ENCODE measurements at regions not wholly inside any gene's neighbourhood (a gene's known extent, or its start where the extent isn't known, plus 50 kb on each side); places are given as distances from the start of the nearest gene placed in this dataset.

GRCh38 chr7:119983468-119983867 lies 289.5 kb upstream of the KCND2 start:
- Histone ChIP-seq H3K27me3 (no peaks in the 10 kb centered on the region), H3K36me3 (no peaks in the 10 kb centered on the region), H3K4me3 (ENCODE audit: low read depth in 1 of 2, low read length in 1 of 2) (no peak overlapping the region), H3K27ac (no peak overlapping the region), H3K4me1 (ENCODE audit: control insufficient read depth in 1 of 2, insufficient read depth in 1 of 2, low read depth in 1 of 2, low read length in 1 of 2) (no peaks in the 10 kb centered on the region), H3K9me3 (no peaks in the 10 kb centered on the region)
- TF ChIP-seq, protein P1, sequence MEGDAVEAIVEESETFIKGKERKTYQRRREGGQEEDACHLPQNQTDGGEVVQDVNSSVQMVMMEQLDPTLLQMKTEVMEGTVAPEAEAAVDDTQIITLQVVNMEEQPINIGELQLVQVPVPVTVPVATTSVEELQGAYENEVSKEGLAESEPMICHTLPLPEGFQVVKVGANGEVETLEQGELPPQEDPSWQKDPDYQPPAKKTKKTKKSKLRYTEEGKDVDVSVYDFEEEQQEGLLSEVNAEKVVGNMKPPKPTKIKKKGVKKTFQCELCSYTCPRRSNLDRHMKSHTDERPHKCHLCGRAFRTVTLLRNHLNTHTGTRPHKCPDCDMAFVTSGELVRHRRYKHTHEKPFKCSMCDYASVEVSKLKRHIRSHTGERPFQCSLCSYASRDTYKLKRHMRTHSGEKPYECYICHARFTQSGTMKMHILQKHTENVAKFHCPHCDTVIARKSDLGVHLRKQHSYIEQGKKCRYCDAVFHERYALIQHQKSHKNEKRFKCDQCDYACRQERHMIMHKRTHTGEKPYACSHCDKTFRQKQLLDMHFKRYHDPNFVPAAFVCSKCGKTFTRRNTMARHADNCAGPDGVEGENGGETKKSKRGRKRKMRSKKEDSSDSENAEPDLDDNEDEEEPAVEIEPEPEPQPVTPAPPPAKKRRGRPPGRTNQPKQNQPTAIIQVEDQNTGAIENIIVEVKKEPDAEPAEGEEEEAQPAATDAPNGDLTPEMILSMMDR (IDR thresholded peaks at IDR 0.05), result no peak

DNA sequence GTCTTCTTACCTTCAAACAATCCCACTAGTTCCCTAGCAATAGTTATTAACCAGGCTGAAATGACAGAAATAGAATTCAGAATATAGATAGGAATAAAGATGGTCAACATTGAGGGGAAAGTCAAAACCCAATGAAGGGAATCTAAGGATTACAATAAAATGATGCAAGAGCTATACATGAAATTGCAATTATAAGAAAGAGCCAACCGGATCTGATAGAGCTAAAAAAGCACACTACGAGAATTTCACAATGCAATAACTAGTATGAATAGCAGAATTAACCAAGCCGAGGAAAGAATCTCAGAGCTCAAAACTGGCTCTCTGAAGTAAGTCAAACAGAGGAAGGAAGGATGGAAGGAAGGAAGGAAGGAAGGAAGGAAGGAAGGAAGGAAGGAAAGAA lies 288.7 kb upstream of the KCND2 start:
- no peaks in the 10 kb centered on the region for H3K27me3 ChIP-seq
- no peaks in the 10 kb centered on the region for H3K9me3 ChIP-seq
- TF ChIP-seq, protein P1 (IDR thresholded peaks at IDR 0.05), result no peak

DNA sequence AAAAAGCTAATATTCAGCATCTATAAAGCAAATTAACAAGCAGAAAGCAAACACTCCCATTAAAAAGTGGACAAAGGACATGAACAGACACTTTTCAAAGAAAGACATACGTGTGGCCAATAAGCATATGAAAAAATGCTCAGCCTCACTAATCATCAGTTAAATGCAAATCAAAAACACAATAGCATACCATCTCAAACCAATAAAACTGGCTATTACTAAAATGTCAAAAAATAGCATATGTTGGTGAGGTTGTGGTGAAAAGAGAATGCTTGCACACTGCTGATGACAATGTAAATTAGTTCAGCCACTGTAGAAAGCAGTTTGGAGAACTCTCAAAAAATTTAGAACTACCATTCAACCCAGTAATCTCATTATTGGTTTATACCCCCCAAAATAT lies 284.6 kb upstream of the KCND2 start:
- H3K36me3 ChIP-seq, result no peaks in the 10 kb centered on the region
- no peaks in the 10 kb centered on the region for H3K27me3 ChIP-seq
- no peaks in the 10 kb centered on the region for H3K4me1 ChIP-seq (ENCODE audit: control insufficient read depth in 1 of 2, insufficient read depth in 1 of 2, low read depth in 1 of 2, low read length in 1 of 2)
- no peaks in the 10 kb centered on the region for H3K9me3 ChIP-seq
- H3K27ac ChIP-seq, result no peak overlapping the region
- TF ChIP-seq, protein P1 (IDR thresholded peaks at IDR 0.05), result no peak
- H3K4me3 ChIP-seq (ENCODE audit: low read depth in 1 of 2, low read length in 1 of 2), result no peak overlapping the region

More for the DNA sequence above, 288.7 kb upstream of the KCND2 start:
- no peak overlapping the region for H3K27ac ChIP-seq
- no peaks in the 10 kb centered on the region for H3K36me3 ChIP-seq
- no peaks in the 10 kb centered on the region for H3K4me1 ChIP-seq (ENCODE audit: control insufficient read depth in 1 of 2, insufficient read depth in 1 of 2, low read depth in 1 of 2, low read length in 1 of 2)
- no peak overlapping the region for H3K4me3 ChIP-seq (ENCODE audit: low read depth in 1 of 2, low read length in 1 of 2)

DNA sequence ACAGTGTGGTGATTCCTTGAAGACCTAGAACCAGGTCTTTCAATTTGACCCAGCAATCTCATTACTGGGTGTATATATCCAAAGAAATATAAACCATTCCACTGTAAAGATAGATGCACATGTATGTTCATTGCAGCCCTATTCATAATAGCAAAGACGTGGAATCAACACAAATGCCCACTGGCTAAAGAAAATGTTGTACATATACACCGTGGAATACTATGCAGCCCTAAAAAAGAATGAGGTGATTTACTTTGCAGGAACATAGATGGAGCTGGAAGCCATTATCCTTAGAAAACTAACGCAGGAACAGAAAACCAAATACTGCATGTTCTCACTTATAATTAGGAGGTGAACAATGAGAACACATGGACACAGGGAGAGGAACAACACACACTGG lies 278.0 kb upstream of the KCND2 start:
- no peaks in the 10 kb centered on the region for H3K9me3 ChIP-seq
- no peaks in the 10 kb centered on the region for H3K27me3 ChIP-seq
- no peak overlapping the region for H3K4me3 ChIP-seq (ENCODE audit: low read depth in 1 of 2, low read length in 1 of 2)
- TF ChIP-seq, protein P1 (IDR thresholded peaks at IDR 0.05), result no peak
- no peaks in the 10 kb centered on the region for H3K4me1 ChIP-seq (ENCODE audit: control insufficient read depth in 1 of 2, insufficient read depth in 1 of 2, low read depth in 1 of 2, low read length in 1 of 2)
- H3K36me3 ChIP-seq, result no peaks in the 10 kb centered on the region
- H3K27ac ChIP-seq, result no peak overlapping the region

DNA sequence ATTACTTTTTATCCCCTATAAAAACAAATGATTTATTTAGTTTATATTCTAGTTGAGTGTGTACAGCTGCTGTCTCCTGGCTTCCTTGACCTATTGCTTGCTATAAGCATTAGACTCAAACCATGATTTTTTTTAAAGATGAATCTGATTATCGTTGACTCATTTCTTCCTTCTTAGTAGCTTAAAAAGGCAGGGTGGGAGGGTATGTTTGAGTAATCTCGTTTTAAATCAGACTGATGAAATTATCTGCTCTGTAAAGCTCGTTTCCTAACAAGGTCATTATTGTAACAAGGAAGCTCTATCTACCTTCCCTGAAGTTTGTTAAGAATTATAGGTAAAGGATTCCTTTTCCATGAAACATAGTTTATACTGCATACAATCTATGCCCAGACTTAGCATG lies 276.3 kb upstream of the KCND2 start:
- no peaks in the 10 kb centered on the region for H3K4me1 ChIP-seq (ENCODE audit: control insufficient read depth in 1 of 2, insufficient read depth in 1 of 2, low read depth in 1 of 2, low read length in 1 of 2)
- H3K4me3 ChIP-seq (ENCODE audit: low read depth in 1 of 2, low read length in 1 of 2), result no peak overlapping the region
- no peak overlapping the region for H3K27ac ChIP-seq
- H3K36me3 ChIP-seq, result no peaks in the 10 kb centered on the region
- TF ChIP-seq, protein P1 (IDR thresholded peaks at IDR 0.05), result no peak
- no peaks in the 10 kb centered on the region for H3K27me3 ChIP-seq
- H3K9me3 ChIP-seq, result no peaks in the 10 kb centered on the region

Measured in neutrophil (primary cell).